Muscle of back (tissue), 3 donors: ENCODE measurements at regions not wholly inside any gene's neighbourhood (a gene's known extent, or its start where the extent isn't known, plus 50 kb on each side); places are given as distances from the start of the nearest gene placed in this dataset.
"Not testable (repeated sequence)": the region's sequence is repeated elsewhere in the genome, so short reads cannot be mapped to it uniquely, and the experiment has no call there.

Experiments used
- DNase-seq, 3 donors: peaks; one replicate each; pipeline versions ENCODE4 v3.0.0 to v3.0.0-alpha.2; 2013

GRCh38 chr2:136715146-136715545, 50.2 kb upstream of the THSD7B start:
- no peak for DNase-seq

- no peak for DNase-seq
Measured at GRCh38 chr2:136714452-136714951, 50.8 kb upstream of the THSD7B start.

DNA sequence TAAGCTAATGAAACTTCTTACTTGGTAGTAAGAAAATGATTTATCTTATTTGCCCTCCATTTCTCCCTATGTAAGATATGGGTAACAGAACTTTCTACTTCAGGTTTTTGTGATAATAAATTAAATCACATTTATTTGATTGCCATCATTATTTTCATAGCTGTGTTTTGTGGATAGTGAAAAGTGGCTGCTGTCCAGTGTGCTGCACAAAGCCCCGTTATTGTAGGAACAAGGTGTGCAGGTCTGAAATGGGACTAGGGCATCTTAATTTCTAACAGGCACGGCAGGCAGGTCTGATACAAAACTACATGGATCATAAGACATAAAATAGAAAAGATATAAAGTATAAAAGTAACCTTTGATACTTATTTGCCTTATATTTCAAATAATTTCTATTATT, 51.6 kb upstream of the THSD7B start:
- DNase-seq = no peak

DNA sequence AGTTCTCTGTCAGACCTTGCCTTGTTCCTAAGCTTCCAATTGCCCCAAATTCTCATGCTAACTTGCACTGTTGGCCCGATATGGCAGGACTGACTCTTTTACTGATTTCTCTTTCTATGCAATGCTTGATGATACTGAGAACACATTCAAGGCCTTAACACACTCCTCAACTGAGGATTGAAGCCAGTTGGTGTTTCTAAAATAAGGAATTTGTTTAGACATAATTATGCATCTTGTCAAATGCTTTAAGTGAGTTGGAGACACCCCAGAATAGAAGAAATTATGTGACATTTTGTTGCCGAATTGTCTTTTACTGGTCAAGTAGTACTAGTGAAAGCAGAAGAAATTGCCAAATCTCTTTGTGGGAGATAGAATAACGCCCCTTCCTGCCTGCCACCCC, 60.0 kb upstream of the THSD7B start:
- no peak for DNase-seq

DNA sequence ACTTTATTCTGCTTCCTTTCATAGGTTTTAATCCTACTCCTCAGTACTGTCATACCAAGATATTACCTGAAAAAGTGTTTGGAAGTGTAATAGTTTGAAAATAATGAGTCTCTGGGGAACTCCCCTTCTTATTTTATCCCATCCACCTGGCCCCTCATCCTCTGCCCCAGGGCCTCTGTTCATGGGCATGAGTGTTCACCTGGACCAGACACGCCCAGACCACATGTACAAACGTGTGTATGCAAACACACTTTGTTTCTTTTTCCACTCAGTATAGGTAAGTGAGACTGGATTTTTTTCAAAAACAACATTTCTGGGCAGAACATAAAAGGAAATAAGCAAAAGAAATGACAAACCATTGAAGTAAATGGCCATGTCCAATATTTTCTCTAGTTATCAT, 62.1 kb upstream of the THSD7B start:
- DNase-seq = no peak

GRCh38 chr2:136696438-136696837, 68.9 kb upstream of the THSD7B start:
- DNase-seq = no peak

GRCh38 chr2:136693966-136694365, 71.4 kb upstream of the THSD7B start:
- DNase-seq = no peak

DNA sequence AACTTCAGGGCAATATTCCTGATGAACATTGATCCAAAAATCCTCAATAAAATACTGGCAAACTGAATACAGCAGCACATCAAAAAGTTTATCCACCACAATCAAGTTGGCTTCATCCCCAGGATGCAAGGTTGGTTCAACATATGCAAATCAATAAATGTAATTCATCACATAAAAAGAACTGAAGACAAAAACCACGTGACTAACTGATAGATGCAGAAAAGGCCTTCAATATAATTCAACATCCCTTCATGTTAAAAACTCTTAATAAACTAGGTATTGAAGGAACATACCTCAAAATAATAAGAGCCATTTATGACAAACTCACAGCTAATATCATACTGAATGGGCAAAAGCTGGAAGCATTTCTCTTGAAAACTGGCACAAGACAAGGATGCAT, 85.3 kb upstream of the THSD7B start:
- not testable (repeated sequence) for DNase-seq

- DNase-seq = no peak
Measured at GRCh38 chr2:136665736-136666135, 99.6 kb upstream of the THSD7B start.

DNA sequence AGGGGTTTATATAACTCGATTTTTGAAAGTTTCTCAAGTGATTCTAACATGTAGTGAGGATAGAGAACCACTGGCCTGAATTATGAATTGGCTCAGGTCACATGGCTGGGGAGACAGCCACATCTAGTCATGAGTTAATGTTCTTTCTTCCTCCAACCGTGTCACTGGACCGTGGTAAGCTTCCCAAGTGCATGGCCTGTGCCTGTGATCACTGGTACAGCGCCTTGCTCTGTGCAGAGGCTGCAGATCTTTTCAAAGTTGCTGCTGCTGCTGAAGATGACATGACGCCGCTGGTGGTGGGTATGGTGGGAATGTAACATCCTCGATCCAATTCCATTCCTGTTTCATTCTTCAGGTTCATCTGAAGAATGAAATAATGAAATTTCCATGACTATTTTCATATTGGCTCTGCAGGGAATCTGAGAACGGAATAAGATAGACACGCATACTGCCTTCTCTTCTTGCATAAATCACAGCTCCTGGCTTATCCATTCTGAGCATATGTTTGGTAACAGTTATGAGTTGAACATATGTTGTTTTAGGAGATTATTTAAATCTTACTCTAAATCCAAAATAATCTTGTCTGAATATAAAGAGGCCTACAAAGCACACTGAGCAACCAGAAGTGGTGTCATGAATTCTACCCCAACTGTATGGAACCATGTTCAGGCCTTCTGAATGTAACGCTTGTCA, 100.5 kb upstream of the THSD7B start:
- DNase-seq = no peak

DNA sequence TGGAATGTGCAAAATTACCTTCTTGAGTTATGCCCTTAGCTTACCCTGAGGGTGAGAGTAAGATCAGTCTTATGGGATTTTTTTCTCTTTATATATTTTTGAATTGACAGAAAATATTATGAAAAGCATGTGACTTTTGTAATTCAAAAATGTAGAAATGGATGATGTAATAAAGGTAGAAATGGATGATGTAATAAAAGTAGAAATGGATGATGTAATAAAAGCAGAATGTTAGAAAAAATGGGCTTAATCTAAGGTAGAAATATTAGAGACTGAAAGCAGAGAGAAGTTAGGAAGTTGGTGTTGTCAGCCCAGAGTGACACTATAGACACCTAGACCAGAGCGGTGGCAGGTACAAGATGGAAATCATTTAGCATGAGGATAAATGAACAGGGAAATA, 107.1 kb upstream of the THSD7B start:
- DNase-seq = no peak

GRCh38 chr2:136653861-136654260, 111.5 kb upstream of the THSD7B start:
- DNase-seq = peak; percentile 70 to 83 (median 79)

GRCh38 chr2:136651456-136652010, 113.8 kb upstream of the THSD7B start:
- DNase-seq = peak; percentile 45 to 79 (median 68)

- DNase-seq = no peak
Measured at GRCh38 chr2:136647039-136647438, 118.3 kb upstream of the THSD7B start.

DNA sequence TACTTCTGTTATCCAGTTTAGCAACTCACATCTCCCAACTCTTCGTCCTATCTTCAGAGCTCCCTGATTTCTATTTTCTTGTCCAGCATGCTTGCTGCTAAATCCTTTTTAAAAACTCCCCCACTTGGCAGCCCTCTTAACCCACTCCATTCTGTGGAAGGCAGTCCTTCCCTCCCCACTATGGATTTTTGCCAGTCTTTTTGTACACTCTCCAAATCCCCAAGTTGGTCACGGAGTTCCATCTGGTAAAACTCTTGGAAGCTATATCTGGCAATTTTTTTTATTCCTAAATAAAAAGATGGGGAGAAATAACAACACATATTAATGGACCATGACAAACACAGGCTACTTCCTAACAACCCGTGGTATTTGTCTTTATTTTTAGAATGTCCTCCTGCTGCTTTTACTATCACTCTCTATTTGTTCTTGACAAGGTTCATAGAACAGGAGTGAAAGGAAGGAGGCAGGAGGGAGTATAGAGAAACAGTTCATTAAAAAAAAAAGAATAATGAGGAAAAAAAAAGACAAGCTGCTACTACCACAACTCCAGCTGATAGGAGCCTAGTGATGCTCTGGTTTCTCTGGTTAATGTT, 120.0 kb upstream of the THSD7B start:
- DNase-seq = peak in 2 of 3 donors; percentile 10 to 16

DNA sequence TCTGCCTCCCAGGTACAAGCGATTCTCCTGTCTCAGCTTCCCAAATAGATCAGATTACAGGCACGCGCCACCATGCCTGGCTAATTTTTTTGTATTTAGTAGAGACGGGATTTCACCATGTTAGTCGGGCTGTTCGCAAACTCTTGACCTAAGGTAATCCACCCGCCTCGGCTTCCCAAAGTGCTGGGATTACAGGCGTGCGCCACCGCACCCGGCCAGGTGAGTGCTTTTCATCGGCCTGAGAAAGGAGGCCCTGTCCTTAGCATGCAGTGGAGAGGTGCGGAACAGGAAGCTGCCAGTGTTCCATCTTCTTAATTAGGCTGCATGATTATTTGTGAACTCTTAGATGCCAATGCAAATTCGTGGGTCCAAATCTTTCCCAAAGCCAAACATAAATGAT, 125.7 kb upstream of the THSD7B start:
- no peak for DNase-seq

DNA sequence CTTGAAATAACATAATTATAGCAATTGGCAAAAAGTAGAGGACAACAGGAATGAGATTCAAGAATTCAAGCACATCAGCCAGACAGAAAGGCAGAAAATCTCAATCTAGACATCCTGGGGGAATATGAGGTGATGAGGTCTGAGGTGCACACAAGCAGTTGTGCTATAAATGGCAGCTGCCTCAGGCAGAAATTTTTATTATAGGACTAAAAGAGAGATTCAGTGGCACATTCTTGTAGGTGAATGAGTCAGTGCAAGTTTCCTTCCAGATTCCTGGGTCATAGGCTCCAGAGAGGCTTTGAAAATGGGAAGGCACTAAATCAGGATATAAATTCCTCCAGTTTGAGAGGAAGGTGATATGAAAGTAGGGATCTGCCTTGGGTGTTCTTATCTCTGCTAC, 127.2 kb upstream of the THSD7B start:
- DNase-seq = no peak

GRCh38 chr2:136637402-136637801, 127.9 kb upstream of the THSD7B start:
- no peak for DNase-seq

DNA sequence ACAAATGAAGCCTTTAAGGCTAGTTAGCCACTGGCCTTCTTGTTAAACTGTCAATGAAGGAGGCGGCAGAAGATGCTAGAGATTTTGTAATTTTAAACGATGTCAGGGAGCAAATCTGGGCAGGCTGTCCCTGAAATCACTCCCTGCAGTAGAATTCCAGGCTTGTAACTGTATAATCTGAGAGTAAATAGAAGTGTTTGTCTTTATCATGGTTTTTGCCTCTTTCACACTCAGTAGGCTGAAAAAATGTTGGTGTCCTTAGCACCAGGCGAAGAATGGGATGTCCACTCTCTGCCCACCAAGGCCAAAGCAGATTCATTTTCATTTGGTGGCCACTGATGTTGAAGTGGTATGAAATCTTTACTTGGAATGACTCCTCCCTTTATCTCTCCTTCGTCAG, 136.9 kb upstream of the THSD7B start:
- no peak for DNase-seq

GRCh38 chr2:136613096-136613495, 152.2 kb upstream of the THSD7B start:
- DNase-seq = no peak

DNA sequence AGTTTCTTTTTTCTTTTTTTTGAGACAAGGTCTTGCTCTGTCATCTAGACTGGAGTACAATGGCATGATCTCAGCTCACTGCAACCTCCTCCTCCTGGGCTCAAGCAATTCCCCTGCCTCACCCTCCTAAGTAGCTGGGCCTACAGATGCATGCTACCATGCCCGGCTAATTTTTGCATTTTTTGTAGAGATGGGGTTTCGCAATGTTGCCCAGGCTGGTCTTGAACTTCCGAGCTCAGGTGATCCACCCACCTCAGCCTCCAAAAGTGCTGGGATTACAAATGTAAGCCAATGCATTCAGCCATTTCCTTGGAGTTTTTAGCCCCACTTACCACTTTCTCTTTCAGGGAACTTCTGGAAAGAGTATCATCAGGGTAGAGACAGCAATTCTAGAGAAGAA, 153.3 kb upstream of the THSD7B start:
- no peak for DNase-seq

- DNase-seq = no peak
Measured at GRCh38 chr2:136611451-136611850, 153.9 kb upstream of the THSD7B start.

GRCh38 chr2:136582628-136583205, 182.6 kb upstream of the THSD7B start:
- peak; percentile 26 to 51 (median 35) for DNase-seq
